NCI-H82 treated with DMSO at 0.1 percent for 48 hours (cell line): ENCODE measurements at regions not wholly inside any gene's neighbourhood (a gene's known extent, or its start where the extent isn't known, plus 50 kb on each side); places are given as distances from the start of the nearest gene placed in this dataset.
"Not testable (repeated sequence)": the region's sequence is repeated elsewhere in the genome, so short reads cannot be mapped to it uniquely, and the experiment has no call there.

Source experiments
- DNase-seq: peaks from one replicate; lab custom pipeline; 2025; ENCODE audit not compliant: unreplicated experiment; lab: John Stamatoyannopoulos, UW

- no peak for DNase-seq
Observed at GRCh38 chr13:52931539-52932431, 83.3 kb upstream of the PCDH8 start.

- no peak for DNase-seq
Observed at GRCh38 chr13:52931131-52931530, 82.7 kb upstream of the PCDH8 start.

- DNase-seq: no peak
Observed at GRCh38 chr13:52929846-52930245, 81.4 kb upstream of the PCDH8 start.

GRCh38 chr13:52926971-52927370 lies 78.5 kb upstream of the PCDH8 start:
- no peak for DNase-seq

GRCh38 chr13:52925775-52926285 lies 77.4 kb upstream of the PCDH8 start:
- DNase-seq: no peak

GRCh38 chr13:52925251-52925650 lies 76.8 kb upstream of the PCDH8 start:
- DNase-seq: no peak

GRCh38 chr13:52924289-52925148 lies 76.1 kb upstream of the PCDH8 start:
- DNase-seq: peak; percentile 71

- no peak for DNase-seq
Observed at GRCh38 chr13:52922961-52923360, 74.5 kb upstream of the PCDH8 start.

GRCh38 chr13:52921194-52921593 lies 72.8 kb upstream of the PCDH8 start:
- no peak for DNase-seq

GRCh38 chr13:52916486-52916990 lies 68.1 kb upstream of the PCDH8 start:
- DNase-seq: no peak

- no peak for DNase-seq
Observed at GRCh38 chr13:52911340-52911739, 62.9 kb upstream of the PCDH8 start.

GRCh38 chr13:52910318-52910717 lies 61.9 kb upstream of the PCDH8 start:
- not testable (repeated sequence) for DNase-seq

GRCh38 chr13:52906122-52906903 lies 57.9 kb upstream of the PCDH8 start:
- DNase-seq: no peak

- no peak for DNase-seq
Observed at GRCh38 chr13:52905701-52906100, 57.3 kb upstream of the PCDH8 start.

GRCh38 chr13:52903320-52903719 lies 54.9 kb upstream of the PCDH8 start:
- peak; percentile 84 for DNase-seq

GRCh38 chr13:52899206-52899605 lies 50.8 kb upstream of the PCDH8 start:
- no peak for DNase-seq
